Lung (tissue), 11 donors: ENCODE measurements at regions not wholly inside any gene's neighbourhood (a gene's known extent, or its start where the extent isn't known, plus 50 kb on each side); places are given as distances from the start of the nearest gene placed in this dataset.

Experiments used
- ATAC-seq: fragments of 200-7000 bp; cut with Tn5 transposase; one replicate; pipeline ENCODE4 v1.9.1; 2020; ENCODE audit warnings: moderate number of reproducible peaks; ENCODE audit not compliant: insufficient read depth, low FRiP score
- DNase-seq, 3 donors: peaks; one replicate each; pipeline ENCODE4 v3.0.0-alpha.2; 2013 to 2017
- H3K27ac ChIP-seq, 2 donors: one replicate each; pipeline ENCODE4 v1.5.1; 2013; ENCODE audit warnings: mild to moderate bottlenecking in 2 of 2, moderate library complexity in 2 of 2, control low read depth in 1 of 2, inconsistent platforms in 1 of 2, low read depth in 1 of 2, low read length in 1 of 2
- H3K27me3 ChIP-seq, 3 donors: one replicate each; pipeline ENCODE4 v1.5.1; 2013; ENCODE audit warnings: low read length in 2 of 3; ENCODE audit not compliant: control insufficient read depth in 3 of 3, insufficient read depth in 3 of 3
- H3K36me3 ChIP-seq, 4 donors: one replicate each; pipeline ENCODE4 v1.5.1; 2013; ENCODE audit warnings: low read length in 4 of 4, mild to moderate bottlenecking in 1 of 4, moderate library complexity in 1 of 4; ENCODE audit not compliant: control insufficient read depth in 4 of 4, insufficient read depth in 4 of 4
- H3K4me1 ChIP-seq, 5 donors: one replicate each; pipeline ENCODE4 v1.5.1; 2013; ENCODE audit warnings: low read length in 5 of 5, mild to moderate bottlenecking in 2 of 5, moderate library complexity in 1 of 5; ENCODE audit not compliant: control insufficient read depth in 5 of 5, insufficient read depth in 5 of 5
- H3K4me3 ChIP-seq: one replicate; pipeline ENCODE4 v1.5.1; 2013; ENCODE audit warnings: mild to moderate bottlenecking, control low read depth, moderate library complexity
- H3K9ac ChIP-seq, 2 donors: one replicate each; pipeline ENCODE4 v1.5.1; 2013; ENCODE audit warnings: low read length in 2 of 2, control low read depth in 1 of 2; ENCODE audit not compliant: insufficient read depth in 1 of 2
- H3K9me3 ChIP-seq, 4 donors: one replicate each; pipeline ENCODE4 v1.5.1; 2013; ENCODE audit warnings: low read length in 3 of 4, mild to moderate bottlenecking in 1 of 4, moderate library complexity in 1 of 4; ENCODE audit not compliant: control insufficient read depth in 4 of 4, insufficient read depth in 3 of 4
- CTCF ChIP-seq: IDR thresholded peaks from 2 replicates; pipeline ENCODE4 v1.5.1; 2012; ENCODE audit warnings: mild to moderate bottlenecking; ENCODE audit errors: control extremely low read depth, extremely low read depth
- WGBS, 2 donors: extraction: QIAGEN DNeasy Blood & Tissue Kit; methylation state at CpG; one replicate each; pipeline ENCODE4 v1.1.7; 2013; 5-methylcytosine and 5-hydroxymethylcytosine counted together
- donor health status: control.
- donor health status: control.
- donor health status: Bipolar disorder and iron deficiency.
- donor health status: healthy.
- donor health status: DM: yes; HTN: yes; CAD: no.

GRCh38 chr4:44861756-44862155 is 135.4 kb upstream of the GNPDA2 start:
- Histone ChIP-seq H3K27me3 (no peaks in the 10 kb centered on the region), H3K4me3 (no peak overlapping the region), H3K9me3 (no peaks in the 10 kb centered on the region), H3K4me1 (peaks cover 0 to 4% (median 0%) of the 10 kb centered on the region in 5 donors), H3K9ac (no peak overlapping the region), H3K36me3 (no peaks in the 10 kb centered on the region), H3K27ac (no peak overlapping the region)
- TF ChIP-seq CTCF: no peak
- no peak for ATAC-seq
- peak in 1 of 3 donors; percentile 4 for DNase-seq

- DNase-seq (no peak), ATAC-seq (no peak)
- H3K4me3 ChIP-seq: no peak overlapping the region
- WGBS, 2 donors: 18 to 24% methylated on average over 2 of the region's 2 CpGs
- H3K27me3 ChIP-seq: no peaks in the 10 kb centered on the region
- H3K27ac ChIP-seq: no peak overlapping the region
- no peak overlapping the region for H3K9ac ChIP-seq
- H3K9me3 ChIP-seq: no peaks in the 10 kb centered on the region
- no peak for TF ChIP-seq CTCF
- peaks cover 0 to 4% (median 0%) of the 10 kb centered on the region in 5 donors for H3K4me1 ChIP-seq
- H3K36me3 ChIP-seq: no peaks in the 10 kb centered on the region
Observed at GRCh38 chr4:44859477-44859876, 133.1 kb upstream of the GNPDA2 start.

- peaks cover 0 to 6% (median 0%) of the 10 kb centered on the region in 4 donors for H3K9me3 ChIP-seq
- no peaks in the 10 kb centered on the region for H3K4me1 ChIP-seq
- H3K4me3 ChIP-seq: no peak overlapping the region
- H3K36me3 ChIP-seq: no peaks in the 10 kb centered on the region
- TF ChIP-seq CTCF: no peak
- H3K9ac ChIP-seq: no peak overlapping the region
- no peak overlapping the region for H3K27ac ChIP-seq
- DNase-seq: no peak
- no peak for ATAC-seq
- no peaks in the 10 kb centered on the region for H3K27me3 ChIP-seq
Observed at GRCh38 chr4:44848466-44848865, 122.1 kb upstream of the GNPDA2 start.

- H3K9ac ChIP-seq: no peak overlapping the region
- TF ChIP-seq CTCF: no peak
- WGBS, 2 donors: 87 to 90% methylated on average over 4 of the region's 4 CpGs
- no peak overlapping the region for H3K4me3 ChIP-seq
- peak overlapping the region in 1 of 2 donors; percentile 80 for H3K27ac ChIP-seq
- ATAC-seq (no peak), DNase-seq (no peak)
- no peaks in the 10 kb centered on the region for H3K4me1 ChIP-seq
- no peaks in the 10 kb centered on the region for H3K9me3 ChIP-seq
- no peaks in the 10 kb centered on the region for H3K36me3 ChIP-seq
- H3K27me3 ChIP-seq: no peaks in the 10 kb centered on the region
Observed at GRCh38 chr4:44845993-44846392, 119.6 kb upstream of the GNPDA2 start.
